ENCODE measurements at regions not wholly inside any gene's neighbourhood (a gene's known extent, or its start where the extent isn't known, plus 50 kb on each side); places are given as distances from the start of the nearest gene placed in this dataset.

- no CpG with 5 or more reads among the region's 1 CpG for WGBS (ENCODE audit: extremely low coverage, insufficient coverage, low lambda C conversion rate)
- Histone ChIP-seq H2BK5ac (ENCODE audit: low read length) (no peak overlapping the region), H3K4me2 (ENCODE audit: low read length) (no peak overlapping the region), H3K79me2 (ENCODE audit: control insufficient read depth, insufficient read depth, low read length) (no peaks in the 10 kb centered on the region), H3K18ac (ENCODE audit: low read length) (no peak overlapping the region), H3K4me3 (ENCODE audit: low read length) (no peak overlapping the region), H3K4me1 (ENCODE audit: control insufficient read depth, low read depth, low read length) (no peaks in the 10 kb centered on the region), H3K4ac (ENCODE audit: low read depth, low read length) (no peak overlapping the region), H2AK5ac (ENCODE audit: low read length) (no peak overlapping the region), H4K8ac (ENCODE audit: low read depth, low read length) (no peak overlapping the region), H4K5ac (ENCODE audit: low read length) (no peak overlapping the region), H2BK120ac (ENCODE audit: low read depth, low read length) (no peak overlapping the region), H3K9ac (ENCODE audit: low read length) (no peak overlapping the region), H3K27me3 (ENCODE audit: insufficient read depth, low read length, poor library complexity) (no peaks in the 10 kb centered on the region), H3K36me3 (ENCODE audit: control insufficient read depth, insufficient read depth, low read length) (no peaks in the 10 kb centered on the region), H3K23ac (ENCODE audit: low read length) (no peak overlapping the region), H3K79me1 (ENCODE audit: low read length) (no peaks in the 10 kb centered on the region), H3K27ac (ENCODE audit: low read depth, low read length) (no peak overlapping the region), H2BK15ac (replicated peaks; ENCODE audit: low read depth) (no peak overlapping the region), H3K56ac (ENCODE audit: low read length) (no peak overlapping the region)
- no peak for DNase-seq
Observed at GRCh38 chr2:184520441-184520840, 77.9 kb upstream of the ZNF804A start.

GRCh38 chr2:184523732-184524131 is 74.6 kb upstream of the ZNF804A start:
- Histone ChIP-seq H3K27me3 (ENCODE audit: insufficient read depth, low read length, poor library complexity) (no peaks in the 10 kb centered on the region), H3K4ac (ENCODE audit: low read depth, low read length) (no peak overlapping the region), H3K27ac (ENCODE audit: low read depth, low read length) (no peak overlapping the region), H3K18ac (ENCODE audit: low read length) (no peak overlapping the region), H2BK15ac (replicated peaks; ENCODE audit: low read depth) (no peak overlapping the region), H3K9ac (ENCODE audit: low read length) (no peak overlapping the region), H3K4me2 (ENCODE audit: low read length) (no peak overlapping the region), H2AK5ac (ENCODE audit: low read length) (no peak overlapping the region), H3K4me3 (ENCODE audit: low read length) (no peak overlapping the region), H3K36me3 (ENCODE audit: control insufficient read depth, insufficient read depth, low read length) (no peaks in the 10 kb centered on the region), H3K4me1 (ENCODE audit: control insufficient read depth, low read depth, low read length) (no peaks in the 10 kb centered on the region), H3K23ac (ENCODE audit: low read length) (no peak overlapping the region), H2BK120ac (ENCODE audit: low read depth, low read length) (no peak overlapping the region), H3K79me2 (ENCODE audit: control insufficient read depth, insufficient read depth, low read length) (no peaks in the 10 kb centered on the region), H3K79me1 (ENCODE audit: low read length) (no peaks in the 10 kb centered on the region), H3K56ac (ENCODE audit: low read length) (no peak overlapping the region), H2BK5ac (ENCODE audit: low read length) (no peak overlapping the region), H4K5ac (ENCODE audit: low read length) (no peak overlapping the region), H4K8ac (ENCODE audit: low read depth, low read length) (no peak overlapping the region)
- no CpG with 5 or more reads among the region's 11 CpGs for WGBS (ENCODE audit: extremely low coverage, insufficient coverage, low lambda C conversion rate)
- DNase-seq = no peak

- Histone ChIP-seq H3K18ac (ENCODE audit: low read length) (no peak overlapping the region), H2BK120ac (ENCODE audit: low read depth, low read length) (no peak overlapping the region), H3K23ac (ENCODE audit: low read length) (no peak overlapping the region), H3K27me3 (ENCODE audit: insufficient read depth, low read length, poor library complexity) (no peaks in the 10 kb centered on the region), H3K4me1 (ENCODE audit: control insufficient read depth, low read depth, low read length) (no peaks in the 10 kb centered on the region), H3K4me2 (ENCODE audit: low read length) (no peak overlapping the region), H3K9ac (ENCODE audit: low read length) (no peak overlapping the region), H3K4me3 (ENCODE audit: low read length) (no peak overlapping the region), H3K36me3 (ENCODE audit: control insufficient read depth, insufficient read depth, low read length) (no peaks in the 10 kb centered on the region), H4K8ac (ENCODE audit: low read depth, low read length) (no peak overlapping the region), H2AK5ac (ENCODE audit: low read length) (no peak overlapping the region), H3K27ac (ENCODE audit: low read depth, low read length) (no peak overlapping the region), H3K79me2 (ENCODE audit: control insufficient read depth, insufficient read depth, low read length) (no peaks in the 10 kb centered on the region), H2BK15ac (replicated peaks; ENCODE audit: low read depth) (no peak overlapping the region), H3K4ac (ENCODE audit: low read depth, low read length) (no peak overlapping the region), H2BK5ac (ENCODE audit: low read length) (no peak overlapping the region), H3K79me1 (ENCODE audit: low read length) (no peaks in the 10 kb centered on the region), H3K56ac (ENCODE audit: low read length) (no peak overlapping the region), H4K5ac (ENCODE audit: low read length) (no peak overlapping the region)
- WGBS (ENCODE audit: extremely low coverage, insufficient coverage, low lambda C conversion rate) = no CpG with 5 or more reads among the region's 16 CpGs
- no peak for DNase-seq
Observed at GRCh38 chr2:184524551-184525382, 73.6 kb upstream of the ZNF804A start.

- Histone ChIP-seq H2BK15ac (replicated peaks; ENCODE audit: low read depth) (no peak overlapping the region), H3K56ac (ENCODE audit: low read length) (no peak overlapping the region)
Observed at GRCh38 chr2:184527058-184527457, 71.3 kb upstream of the ZNF804A start.

GRCh38 chr2:184528119-184528518 is 70.2 kb upstream of the ZNF804A start:
- Histone ChIP-seq H3K18ac (ENCODE audit: low read length) (no peak overlapping the region), H3K36me3 (ENCODE audit: control insufficient read depth, insufficient read depth, low read length) (no peaks in the 10 kb centered on the region), H3K27ac (ENCODE audit: low read depth, low read length) (no peak overlapping the region), H2BK120ac (ENCODE audit: low read depth, low read length) (no peak overlapping the region), H4K5ac (ENCODE audit: low read length) (no peak overlapping the region), H3K4me2 (ENCODE audit: low read length) (no peak overlapping the region), H2AK5ac (ENCODE audit: low read length) (no peak overlapping the region), H3K79me2 (ENCODE audit: control insufficient read depth, insufficient read depth, low read length) (no peaks in the 10 kb centered on the region), H3K4me1 (ENCODE audit: control insufficient read depth, low read depth, low read length) (no peaks in the 10 kb centered on the region), H2BK15ac (replicated peaks; ENCODE audit: low read depth) (no peak overlapping the region), H3K4me3 (ENCODE audit: low read length) (no peak overlapping the region), H3K4ac (ENCODE audit: low read depth, low read length) (no peak overlapping the region), H3K56ac (ENCODE audit: low read length) (no peak overlapping the region), H3K27me3 (ENCODE audit: insufficient read depth, low read length, poor library complexity) (no peaks in the 10 kb centered on the region), H3K9ac (ENCODE audit: low read length) (no peak overlapping the region), H2BK5ac (ENCODE audit: low read length) (no peak overlapping the region), H3K23ac (ENCODE audit: low read length) (no peak overlapping the region), H4K8ac (ENCODE audit: low read depth, low read length) (no peak overlapping the region), H3K79me1 (ENCODE audit: low read length) (no peaks in the 10 kb centered on the region)
- DNase-seq = no peak
- no CpG with 5 or more reads among the region's 2 CpGs for WGBS (ENCODE audit: extremely low coverage, insufficient coverage, low lambda C conversion rate)

More at GRCh38 chr2:184527058-184527457, 71.3 kb upstream of the ZNF804A start:
- Histone ChIP-seq H3K4me3 (ENCODE audit: low read length) (no peak overlapping the region), H3K79me1 (ENCODE audit: low read length) (no peaks in the 10 kb centered on the region), H3K18ac (ENCODE audit: low read length) (no peak overlapping the region), H3K23ac (ENCODE audit: low read length) (no peak overlapping the region), H3K27ac (ENCODE audit: low read depth, low read length) (no peak overlapping the region), H2BK5ac (ENCODE audit: low read length) (no peak overlapping the region), H3K9ac (ENCODE audit: low read length) (no peak overlapping the region), H2AK5ac (ENCODE audit: low read length) (no peak overlapping the region), H2BK120ac (ENCODE audit: low read depth, low read length) (no peak overlapping the region), H3K4me2 (ENCODE audit: low read length) (no peak overlapping the region), H3K27me3 (ENCODE audit: insufficient read depth, low read length, poor library complexity) (no peaks in the 10 kb centered on the region), H3K4me1 (ENCODE audit: control insufficient read depth, low read depth, low read length) (no peaks in the 10 kb centered on the region), H4K5ac (ENCODE audit: low read length) (no peak overlapping the region), H3K36me3 (ENCODE audit: control insufficient read depth, insufficient read depth, low read length) (no peaks in the 10 kb centered on the region), H3K79me2 (ENCODE audit: control insufficient read depth, insufficient read depth, low read length) (no peaks in the 10 kb centered on the region), H4K8ac (ENCODE audit: low read depth, low read length) (no peak overlapping the region), H3K4ac (ENCODE audit: low read depth, low read length) (no peak overlapping the region)
- no peak for DNase-seq

GRCh38 chr2:184530239-184530638 is 68.1 kb upstream of the ZNF804A start:
- H3K23ac ChIP-seq (ENCODE audit: low read length) = no peak overlapping the region
- H3K27me3 ChIP-seq (ENCODE audit: insufficient read depth, low read length, poor library complexity) = no peaks in the 10 kb centered on the region
- no peak overlapping the region for H3K56ac ChIP-seq (ENCODE audit: low read length)
- H3K36me3 ChIP-seq (ENCODE audit: control insufficient read depth, insufficient read depth, low read length) = no peaks in the 10 kb centered on the region
- H2BK5ac ChIP-seq (ENCODE audit: low read length) = no peak overlapping the region
- no peaks in the 10 kb centered on the region for H3K79me1 ChIP-seq (ENCODE audit: low read length)
- no peak overlapping the region for H3K18ac ChIP-seq (ENCODE audit: low read length)
- H3K4me2 ChIP-seq (ENCODE audit: low read length) = no peak overlapping the region
- no peak overlapping the region for H4K5ac ChIP-seq (ENCODE audit: low read length)
- no peak overlapping the region for H3K4me3 ChIP-seq (ENCODE audit: low read length)
- no peaks in the 10 kb centered on the region for H3K4me1 ChIP-seq (ENCODE audit: control insufficient read depth, low read depth, low read length)
- H3K27ac ChIP-seq (ENCODE audit: low read depth, low read length) = no peak overlapping the region
- no peak overlapping the region for H4K8ac ChIP-seq (ENCODE audit: low read depth, low read length)
- no peak overlapping the region for H3K4ac ChIP-seq (ENCODE audit: low read depth, low read length)
- DNase-seq = no peak
- H2BK120ac ChIP-seq (ENCODE audit: low read depth, low read length) = no peak overlapping the region
- H3K9ac ChIP-seq (ENCODE audit: low read length) = no peak overlapping the region
- no peak overlapping the region for H2AK5ac ChIP-seq (ENCODE audit: low read length)
- no peaks in the 10 kb centered on the region for H3K79me2 ChIP-seq (ENCODE audit: control insufficient read depth, insufficient read depth, low read length)
- no peak overlapping the region for H2BK15ac ChIP-seq (replicated peaks; ENCODE audit: low read depth)
- WGBS (ENCODE audit: extremely low coverage, insufficient coverage, low lambda C conversion rate) = no CpG with 5 or more reads among the region's 7 CpGs

All from mesendoderm (in vitro differentiated cells).